NCI-H446 (cell line): ENCODE measurements at regions not wholly inside any gene's neighbourhood (a gene's known extent, or its start where the extent isn't known, plus 50 kb on each side); places are given as distances from the start of the nearest gene placed in this dataset.

Source experiments
- DNase-seq, 2 experiments: peaks; one replicate each; lab custom pipeline; 2025; lab: John Stamatoyannopoulos, UW

- DNase-seq, result no peak
Observed at GRCh38 chr2:234677758-234678538, 181.1 kb upstream of the ARL4C start.

- DNase-seq, result no peak
Observed at GRCh38 chr2:234676783-234677450, 180.0 kb upstream of the ARL4C start.

DNA sequence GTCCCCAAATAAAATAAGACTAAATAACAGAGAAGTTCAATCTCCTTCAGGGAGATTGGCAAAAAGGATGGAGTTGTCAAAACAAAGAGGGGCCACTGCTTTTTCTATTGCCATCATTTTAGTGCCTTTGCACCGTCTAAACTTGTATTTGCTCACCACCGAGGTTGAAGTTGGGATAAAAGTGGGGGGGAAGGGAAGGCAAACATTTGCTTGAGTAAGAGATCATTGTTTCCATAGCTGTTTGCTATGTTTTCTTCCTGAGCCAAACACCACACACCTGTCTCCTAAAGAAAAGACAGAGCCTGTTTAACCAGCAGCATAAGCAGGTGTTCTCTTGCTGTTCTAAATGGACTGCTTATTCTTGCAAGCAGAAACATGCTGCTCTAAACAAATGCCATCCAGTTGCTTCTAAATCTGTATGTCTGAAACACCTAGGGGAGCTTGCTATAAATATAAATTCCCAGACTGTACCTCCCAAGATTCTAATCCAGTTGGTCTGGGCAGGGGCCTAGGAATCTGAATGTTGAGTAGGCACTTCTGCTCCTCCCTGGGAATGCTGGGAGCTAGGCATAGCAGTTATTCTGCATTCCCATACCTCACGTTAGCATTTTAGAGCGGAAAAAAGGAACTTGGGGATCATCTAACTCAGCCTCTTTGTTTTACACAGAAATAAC, 179.4 kb upstream of the ARL4C start:
- no peak for DNase-seq

DNA sequence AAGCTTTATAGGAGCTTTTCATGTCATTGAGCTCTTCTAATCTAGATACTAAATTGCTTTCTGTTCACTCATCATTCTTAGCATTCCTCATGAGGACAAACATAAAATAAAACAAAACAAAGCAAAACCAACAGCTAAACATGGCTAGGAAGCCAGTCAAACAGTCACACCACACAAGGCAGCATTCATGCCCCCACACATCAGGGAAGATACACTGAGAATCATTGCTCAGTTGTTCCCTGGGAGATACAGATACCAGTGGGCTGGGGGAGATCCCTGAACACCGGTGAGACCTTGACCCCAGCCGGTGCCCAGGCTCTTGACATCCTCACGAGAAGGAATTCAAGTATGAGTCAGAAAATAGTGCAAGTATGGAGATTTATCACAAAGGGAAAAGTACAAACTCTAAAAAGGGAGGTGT, 177.9 kb upstream of the ARL4C start:
- no peak for DNase-seq

DNA sequence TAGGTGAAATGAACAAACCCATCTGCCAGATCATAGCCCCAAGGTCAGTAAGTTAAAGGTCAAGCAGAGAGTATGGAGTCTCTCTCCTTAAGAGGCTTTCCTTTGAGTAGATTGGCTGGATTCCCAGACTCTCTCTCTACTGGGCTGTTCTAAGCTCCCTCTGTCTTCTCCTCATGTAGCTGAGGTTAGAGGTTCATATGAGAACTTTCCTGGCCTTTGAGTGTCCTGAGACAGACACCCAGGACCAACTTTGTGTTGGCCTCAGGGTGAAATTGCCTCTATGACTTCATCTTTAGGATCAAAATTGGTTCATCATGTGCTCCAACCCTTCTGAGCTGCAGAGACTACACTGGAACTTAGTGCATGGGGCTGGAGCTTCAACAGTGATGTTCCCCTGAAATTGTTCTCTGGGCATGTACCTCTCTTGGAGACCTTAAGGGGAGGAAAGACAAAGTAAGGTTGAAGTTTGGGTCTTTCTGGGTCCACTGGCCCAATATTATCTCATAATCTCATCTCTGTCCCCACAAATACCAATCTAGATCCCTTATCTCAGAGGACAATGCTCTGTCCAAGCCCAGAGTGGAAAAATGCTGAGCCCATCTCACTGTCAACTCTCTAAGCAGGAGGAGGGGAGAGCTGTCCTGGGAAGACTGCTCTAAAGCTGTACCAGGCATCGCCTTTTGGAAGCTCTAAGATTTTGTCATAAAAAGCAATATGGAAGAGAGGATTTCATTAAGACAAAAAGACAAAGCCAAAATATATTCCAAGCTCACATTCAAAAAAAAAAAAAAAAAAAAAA, 177.3 kb upstream of the ARL4C start:
- DNase-seq, result no peak

- DNase-seq, result no peak
Observed at GRCh38 chr2:234673501-234673900, 176.6 kb upstream of the ARL4C start.

DNA sequence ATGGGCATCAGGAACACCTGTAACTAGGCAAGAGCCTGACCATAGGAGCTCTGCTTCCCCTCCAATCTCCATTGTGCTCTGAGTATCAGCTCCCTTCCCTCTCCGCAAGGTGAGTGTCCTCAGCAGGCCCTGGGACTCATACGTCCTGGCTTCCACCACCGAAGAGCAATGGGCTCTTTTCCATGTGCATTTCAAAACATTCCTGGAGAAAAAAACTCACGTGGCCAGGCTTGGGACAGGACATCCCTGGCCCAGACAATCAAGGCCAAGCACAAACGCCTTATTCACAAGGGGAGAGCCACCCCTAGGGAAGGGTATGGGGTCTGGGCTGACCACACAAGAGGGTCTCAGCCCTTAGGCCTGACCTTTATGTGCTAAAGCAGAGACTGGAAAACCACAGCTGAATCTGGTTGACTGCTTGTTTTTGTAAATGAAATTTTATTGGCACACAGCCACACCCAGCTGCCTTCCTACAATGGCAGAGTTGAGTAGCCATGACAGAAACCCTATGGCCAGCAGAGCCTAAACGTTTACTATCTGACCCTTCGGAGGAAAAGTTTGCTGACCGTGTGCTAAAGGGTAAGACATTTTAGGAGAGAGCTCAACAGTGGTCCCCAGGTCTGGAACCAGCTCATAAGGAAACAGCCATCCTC, 175.7 kb upstream of the ARL4C start:
- DNase-seq, result no peak

- DNase-seq, result no peak
Observed at GRCh38 chr2:234671716-234672115, 174.8 kb upstream of the ARL4C start.

GRCh38 chr2:234671231-234671630, 174.3 kb upstream of the ARL4C start:
- no peak for DNase-seq

- DNase-seq, result no peak
Observed at GRCh38 chr2:234670806-234671205, 173.9 kb upstream of the ARL4C start.

GRCh38 chr2:234670052-234670451, 173.2 kb upstream of the ARL4C start:
- no peak for DNase-seq

DNA sequence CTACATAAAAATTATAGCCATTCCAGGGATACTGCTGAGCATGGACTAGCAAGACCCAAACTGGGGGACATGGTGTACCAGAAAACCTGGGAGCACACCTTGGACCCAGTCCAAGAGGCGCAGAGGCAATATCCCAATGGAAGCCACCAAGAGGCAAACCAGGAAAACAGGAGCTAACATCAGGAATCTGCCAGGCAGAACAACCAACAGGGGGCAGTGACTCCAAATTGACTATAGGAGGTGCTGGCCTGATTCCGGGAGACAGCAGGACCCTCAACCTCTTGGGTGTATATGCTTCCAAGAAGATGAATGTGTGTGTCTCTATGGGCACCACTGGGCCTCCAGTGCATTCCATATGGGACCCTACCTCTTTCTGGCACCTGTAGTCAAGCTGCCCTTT, 172.7 kb upstream of the ARL4C start:
- DNase-seq, result no peak

DNA sequence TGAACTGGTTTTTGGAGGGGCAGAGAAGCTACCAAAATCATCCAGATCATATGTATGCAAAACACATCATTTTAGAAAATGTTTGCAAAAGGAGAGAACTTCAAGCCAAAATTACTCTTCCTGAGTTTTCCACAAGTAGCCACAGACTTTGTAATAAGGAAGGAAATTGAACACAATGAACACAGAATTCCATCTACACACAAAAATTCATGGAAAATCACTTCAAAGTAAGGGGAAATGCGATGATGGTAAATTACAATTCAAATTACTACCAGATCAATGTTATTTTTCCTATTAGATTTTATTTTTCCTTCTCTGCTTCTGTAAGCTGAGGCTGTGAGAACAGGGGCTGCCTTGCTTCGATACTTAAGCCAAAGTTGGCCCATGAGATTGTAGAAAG, 172.1 kb upstream of the ARL4C start:
- no peak for DNase-seq

DNA sequence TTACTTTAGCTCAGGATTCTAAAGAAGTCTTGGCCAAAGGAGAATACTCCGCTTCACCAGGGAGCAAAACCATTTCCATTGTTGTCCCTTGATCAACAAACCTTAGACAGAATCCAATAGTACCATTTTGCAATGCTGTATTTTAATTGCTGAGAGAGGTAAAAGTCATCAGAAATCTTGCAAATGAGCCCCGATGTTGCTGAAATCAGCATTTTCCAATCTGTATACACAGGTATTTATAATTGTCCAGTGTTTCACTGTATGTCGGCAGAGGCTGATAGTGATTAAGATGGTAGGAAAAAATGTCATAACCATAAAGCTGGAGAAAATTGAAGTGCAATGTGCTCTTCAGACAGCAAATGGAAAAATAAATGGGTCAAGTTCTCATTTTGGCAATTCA, 170.0 kb upstream of the ARL4C start:
- no peak for DNase-seq

GRCh38 chr2:234665304-234665703, 168.4 kb upstream of the ARL4C start:
- DNase-seq, result no peak

GRCh38 chr2:234661849-234662248, 165.0 kb upstream of the ARL4C start:
- no peak for DNase-seq

DNA sequence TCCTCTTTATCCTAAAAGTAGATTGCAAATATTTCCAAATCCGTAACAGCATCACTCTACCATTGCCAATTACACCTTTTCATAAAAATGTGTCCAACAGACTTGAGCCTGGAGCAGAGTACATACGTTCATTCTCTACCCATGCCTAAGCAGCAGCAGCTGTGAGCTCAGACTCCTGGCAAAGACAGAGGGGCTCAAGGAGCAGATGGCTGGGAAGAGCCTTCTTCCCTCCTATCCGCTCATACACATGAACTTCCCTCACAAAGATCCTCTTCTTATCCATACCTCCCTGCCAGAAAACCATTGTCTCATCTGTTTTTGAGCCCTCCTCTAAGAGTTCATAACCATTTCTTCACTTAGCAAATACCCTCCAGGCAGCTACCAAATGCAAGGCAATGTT, 164.3 kb upstream of the ARL4C start:
- peak; percentile 66 to 81 for DNase-seq

GRCh38 chr2:234655706-234656105, 158.8 kb upstream of the ARL4C start:
- no peak for DNase-seq

GRCh38 chr2:234650911-234651310, 154.0 kb upstream of the ARL4C start:
- no peak for DNase-seq

- DNase-seq, result no peak
Observed at GRCh38 chr2:234649951-234650350, 153.1 kb upstream of the ARL4C start.

DNA sequence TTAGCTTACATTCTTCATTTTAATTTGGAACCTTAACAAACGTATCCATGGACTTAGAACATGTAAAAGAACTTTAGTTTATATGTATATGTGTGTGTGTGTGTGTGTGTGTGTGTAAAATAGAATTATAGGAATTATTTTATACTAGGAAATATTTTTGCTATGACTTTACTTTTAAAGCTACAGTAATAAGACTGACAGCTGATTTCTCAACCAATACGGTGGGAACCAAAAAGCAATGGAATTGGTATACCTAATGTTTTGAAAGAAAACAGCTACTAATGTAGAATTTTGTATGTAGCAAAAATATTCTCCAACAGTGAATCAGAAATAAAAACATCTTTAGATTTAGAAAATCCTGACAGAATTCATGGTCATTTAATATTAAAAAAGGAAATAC, 146.5 kb upstream of the ARL4C start:
- no peak for DNase-seq

DNA sequence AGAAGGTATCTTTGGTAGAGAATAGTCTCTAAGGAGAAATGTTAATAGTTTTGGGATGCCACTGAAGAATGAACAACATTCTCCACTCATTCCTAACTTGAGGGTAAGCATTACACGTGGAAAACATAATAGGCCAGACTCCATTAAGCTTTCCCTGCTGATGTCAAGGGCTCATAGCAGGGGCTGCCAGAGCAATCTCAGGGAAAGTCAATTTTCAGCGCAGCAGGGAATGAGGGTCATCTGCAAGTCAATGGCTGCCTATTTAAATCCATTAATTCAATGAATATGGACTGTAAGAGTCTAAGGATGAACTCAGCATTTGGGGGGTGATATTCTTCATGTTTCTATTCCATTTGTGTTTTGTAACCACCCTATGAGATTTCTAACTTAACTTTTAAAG, 144.2 kb upstream of the ARL4C start:
- DNase-seq, result no peak
